ENCODE measurements at regions not wholly inside any gene's neighbourhood (a gene's known extent, or its start where the extent isn't known, plus 50 kb on each side); places are given as distances from the start of the nearest gene placed in this dataset.

GRCh38 chr20:48350313-48350988 is 477.3 kb downstream of the PREX1 start:
- TF ChIP-seq, protein P1, sequence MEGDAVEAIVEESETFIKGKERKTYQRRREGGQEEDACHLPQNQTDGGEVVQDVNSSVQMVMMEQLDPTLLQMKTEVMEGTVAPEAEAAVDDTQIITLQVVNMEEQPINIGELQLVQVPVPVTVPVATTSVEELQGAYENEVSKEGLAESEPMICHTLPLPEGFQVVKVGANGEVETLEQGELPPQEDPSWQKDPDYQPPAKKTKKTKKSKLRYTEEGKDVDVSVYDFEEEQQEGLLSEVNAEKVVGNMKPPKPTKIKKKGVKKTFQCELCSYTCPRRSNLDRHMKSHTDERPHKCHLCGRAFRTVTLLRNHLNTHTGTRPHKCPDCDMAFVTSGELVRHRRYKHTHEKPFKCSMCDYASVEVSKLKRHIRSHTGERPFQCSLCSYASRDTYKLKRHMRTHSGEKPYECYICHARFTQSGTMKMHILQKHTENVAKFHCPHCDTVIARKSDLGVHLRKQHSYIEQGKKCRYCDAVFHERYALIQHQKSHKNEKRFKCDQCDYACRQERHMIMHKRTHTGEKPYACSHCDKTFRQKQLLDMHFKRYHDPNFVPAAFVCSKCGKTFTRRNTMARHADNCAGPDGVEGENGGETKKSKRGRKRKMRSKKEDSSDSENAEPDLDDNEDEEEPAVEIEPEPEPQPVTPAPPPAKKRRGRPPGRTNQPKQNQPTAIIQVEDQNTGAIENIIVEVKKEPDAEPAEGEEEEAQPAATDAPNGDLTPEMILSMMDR (IDR thresholded peaks at IDR 0.05; ENCODE audit: insufficient read depth, low read length), result no peak
- no peak for DNase-seq (ENCODE audit: low read depth)
- H3K4me3 ChIP-seq (ENCODE audit: low read depth, low read length), result no peak overlapping the region

- TF ChIP-seq, protein P1 (IDR thresholded peaks at IDR 0.05; ENCODE audit: insufficient read depth, low read length), result no peak
- no peak overlapping the region for H3K4me3 ChIP-seq (ENCODE audit: low read depth, low read length)
- DNase-seq (ENCODE audit: low read depth), result no peak
Measured at GRCh38 chr20:48349656-48350055, 478.1 kb downstream of the PREX1 start.

DNA sequence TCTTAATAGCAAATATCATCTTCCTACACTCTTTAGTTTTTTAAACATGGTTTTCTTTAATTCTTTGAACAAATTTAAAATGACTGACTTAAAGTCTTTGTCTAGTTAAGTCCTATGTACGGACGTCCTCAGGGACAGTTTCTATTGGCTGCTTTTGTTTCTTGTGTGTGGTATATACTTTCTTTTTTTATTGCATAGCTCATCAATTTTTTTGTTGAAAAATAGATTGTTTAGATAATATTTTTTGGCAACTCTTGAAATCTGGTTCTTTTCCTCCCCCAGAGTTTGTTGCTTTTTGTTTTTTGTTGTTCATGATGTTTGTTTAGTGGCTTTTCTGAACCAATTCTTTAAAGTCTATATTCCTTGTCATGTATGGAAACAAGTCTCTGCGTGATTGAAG is 479.8 kb downstream of the PREX1 start:
- H3K4me3 ChIP-seq (ENCODE audit: low read depth, low read length), result no peak overlapping the region
- TF ChIP-seq, protein P1 (IDR thresholded peaks at IDR 0.05; ENCODE audit: insufficient read depth, low read length), result no peak
- no peak for DNase-seq (ENCODE audit: low read depth)

DNA sequence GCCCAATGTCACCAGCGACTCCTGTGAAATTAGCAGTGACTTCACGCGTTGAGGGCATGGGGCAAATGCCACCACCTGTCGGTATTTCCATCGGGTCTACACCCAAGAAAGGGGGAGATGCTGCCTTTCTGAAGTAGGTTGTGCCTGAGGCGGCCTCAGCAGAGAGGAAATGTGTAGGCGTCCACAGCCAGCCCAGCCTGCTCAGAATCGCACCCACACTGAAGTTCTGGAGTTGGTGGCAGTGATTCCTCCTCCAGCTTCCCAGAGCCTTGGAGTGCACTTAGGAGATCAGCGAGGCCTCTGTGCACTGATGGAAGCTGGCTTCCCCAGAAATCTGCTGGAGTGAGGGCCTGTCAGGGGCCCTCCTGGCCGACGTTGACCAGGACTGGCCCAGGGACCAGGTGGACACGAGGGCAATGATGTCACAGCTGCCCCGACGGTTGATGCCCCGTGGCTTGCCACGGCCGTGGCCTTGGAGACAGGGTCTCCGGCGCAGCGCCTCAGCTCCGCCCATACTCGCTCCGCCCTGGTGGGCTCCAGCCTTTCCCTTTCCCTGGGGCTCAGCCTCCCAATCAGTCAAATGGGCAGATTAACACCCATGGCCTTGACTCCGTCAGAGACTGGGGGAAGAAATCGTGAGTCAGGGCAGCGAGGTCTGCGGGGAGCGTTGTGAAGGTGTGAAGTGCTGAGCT is 484.8 kb downstream of the PREX1 start:
- TF ChIP-seq, protein P1 (IDR thresholded peaks at IDR 0.05; ENCODE audit: insufficient read depth, low read length), result no peak
- H3K4me3 ChIP-seq (ENCODE audit: low read depth, low read length), result no peak overlapping the region
- no peak for DNase-seq (ENCODE audit: low read depth)

- DNase-seq (ENCODE audit: low read depth), result no peak
- H3K4me3 ChIP-seq (ENCODE audit: low read depth, low read length), result no peak overlapping the region
- TF ChIP-seq, protein P1 (IDR thresholded peaks at IDR 0.05; ENCODE audit: insufficient read depth, low read length), result no peak
Measured at GRCh38 chr20:48340883-48341281, 486.9 kb downstream of the PREX1 start.

DNA sequence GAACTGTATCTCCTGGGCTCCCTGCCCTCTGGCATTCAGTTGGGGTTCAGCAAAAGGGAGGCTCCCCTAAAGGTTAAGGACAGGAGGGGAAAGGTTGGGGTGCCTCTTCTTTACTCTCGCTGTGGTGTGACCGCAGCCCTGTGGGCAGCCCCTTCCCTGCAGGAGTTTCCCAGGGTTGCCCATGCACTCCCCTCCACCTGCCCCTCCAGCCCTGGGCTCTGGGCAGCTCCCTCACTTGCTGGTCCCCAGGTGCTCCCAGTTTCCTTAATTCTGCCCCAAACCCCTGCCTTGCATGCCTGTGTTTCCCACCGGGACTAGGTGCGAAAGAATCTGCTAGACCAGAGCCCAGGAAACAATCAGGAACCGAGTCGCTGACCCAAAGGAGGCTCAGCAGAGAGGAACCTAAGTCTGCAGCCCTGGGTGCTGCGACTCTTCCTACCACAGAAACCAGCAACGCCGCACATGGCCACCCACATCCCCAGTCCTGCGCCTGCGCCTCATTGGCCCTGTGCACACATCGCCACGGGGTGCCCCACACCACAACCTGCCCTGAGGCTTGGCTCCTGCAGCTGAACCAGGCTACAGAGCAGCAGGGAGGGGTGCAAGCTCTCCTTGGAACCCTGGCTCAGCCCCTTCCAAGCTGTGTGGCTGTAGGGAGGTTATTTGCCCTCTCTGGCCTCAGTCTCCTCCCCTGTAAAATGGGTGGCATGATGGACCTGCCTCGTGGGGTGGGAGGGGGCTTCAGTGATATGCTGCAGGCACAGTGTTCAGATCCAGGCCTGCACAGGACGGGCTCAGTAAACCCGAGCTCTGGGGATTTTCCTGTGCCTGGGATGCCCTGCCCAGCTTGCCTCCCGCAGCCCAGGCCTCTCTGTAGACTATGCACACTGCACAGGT is 487.6 kb downstream of the PREX1 start:
- no peak overlapping the region for H3K4me3 ChIP-seq (ENCODE audit: low read depth, low read length)
- no peak for DNase-seq (ENCODE audit: low read depth)
- TF ChIP-seq, protein P1 (IDR thresholded peaks at IDR 0.05; ENCODE audit: insufficient read depth, low read length), result no peak
